ENCODE measurements at regions not wholly inside any gene's neighbourhood (a gene's known extent, or its start where the extent isn't known, plus 50 kb on each side); places are given as distances from the start of the nearest gene placed in this dataset.

GRCh38 chr7:114007386-114007785 is 88.6 kb upstream of the PPP1R3A start:
- Histone ChIP-seq H3K27me3 (replicated peaks; ENCODE audit: insufficient read depth) (no peaks in the 10 kb centered on the region), H3K36me3 (no peaks in the 10 kb centered on the region), H3K4me3 (no peak overlapping the region), H3K9me3 (no peaks in the 10 kb centered on the region), H3K4me1 (replicated peaks) (no peaks in the 10 kb centered on the region), H3K27ac (no peak overlapping the region)
- DNase-seq (ENCODE audit: low spot score), result no peak
- intact Hi-C loops (cut with DNase I), result no loop called here
- TF ChIP-seq POLR2AphosphoS5 (IDR thresholded peaks at IDR 0.05), result no peak
- 50% methylated on average over 2 of the region's 2 CpGs for WGBS

- no peak overlapping the region for H3K27ac ChIP-seq
- no peak for TF ChIP-seq CTCF (IDR thresholded peaks at IDR 0.05)
- TF ChIP-seq POLR2A (IDR thresholded peaks at IDR 0.05), result no peak
Observed at GRCh38 chr7:113998934-113999333, 80.1 kb upstream of the PPP1R3A start.

GRCh38 chr7:113996405-113996804 is 77.6 kb upstream of the PPP1R3A start:
- TF ChIP-seq POLR2A (IDR thresholded peaks at IDR 0.05) (no peak), POLR2AphosphoS5 (IDR thresholded peaks at IDR 0.05) (no peak), CTCF (IDR thresholded peaks at IDR 0.05) (no peak)
- no peaks in the 10 kb centered on the region for H3K4me1 ChIP-seq (replicated peaks)
- H3K36me3 ChIP-seq, result no peaks in the 10 kb centered on the region
- no peak for DNase-seq (ENCODE audit: low spot score)
- H3K27ac ChIP-seq, result no peak overlapping the region
- intact Hi-C loops (cut with DNase I), result no loop called here
- WGBS, result 87% methylated on average over 4 of the region's 4 CpGs
- no peaks in the 10 kb centered on the region for H3K9me3 ChIP-seq
- H3K4me3 ChIP-seq, result no peak overlapping the region
- H3K27me3 ChIP-seq (replicated peaks; ENCODE audit: insufficient read depth), result no peaks in the 10 kb centered on the region

More at GRCh38 chr7:113998934-113999333, 80.1 kb upstream of the PPP1R3A start:
- intact Hi-C loops (cut with DNase I), result no loop called here
- no peaks in the 10 kb centered on the region for H3K36me3 ChIP-seq
- H3K4me1 ChIP-seq (replicated peaks), result no peaks in the 10 kb centered on the region
- no peaks in the 10 kb centered on the region for H3K9me3 ChIP-seq
- no peak for DNase-seq (ENCODE audit: low spot score)
- H3K4me3 ChIP-seq, result no peak overlapping the region
- H3K27me3 ChIP-seq (replicated peaks; ENCODE audit: insufficient read depth), result no peaks in the 10 kb centered on the region

GRCh38 chr7:113986216-113986615 is 67.4 kb upstream of the PPP1R3A start:
- Histone ChIP-seq H3K27ac (no peak overlapping the region), H3K4me1 (replicated peaks) (no peaks in the 10 kb centered on the region), H3K9me3 (no peaks in the 10 kb centered on the region), H3K4me3 (no peak overlapping the region), H3K27me3 (replicated peaks; ENCODE audit: insufficient read depth) (no peaks in the 10 kb centered on the region), H3K36me3 (no peaks in the 10 kb centered on the region)
- TF ChIP-seq POLR2A (IDR thresholded peaks at IDR 0.05) (no peak), CTCF (IDR thresholded peaks at IDR 0.05) (no peak), POLR2AphosphoS5 (IDR thresholded peaks at IDR 0.05) (no peak)
- WGBS, result 95% methylated on average over 2 of the region's 2 CpGs
- intact Hi-C loops (cut with DNase I), result no loop called here
- no peak for DNase-seq (ENCODE audit: low spot score)

- no peaks in the 10 kb centered on the region for H3K4me1 ChIP-seq (replicated peaks)
- H3K27me3 ChIP-seq (replicated peaks; ENCODE audit: insufficient read depth), result no peaks in the 10 kb centered on the region
- whole genome bisulfite sequencing, result 93% methylated on average over 4 of the region's 4 CpGs
- H3K4me3 ChIP-seq, result no peak overlapping the region
- H3K9me3 ChIP-seq, result no peaks in the 10 kb centered on the region
- intact Hi-C loops (cut with DNase I), result no loop called here
- no peak for DNase-seq (ENCODE audit: low spot score)
- TF ChIP-seq POLR2A (IDR thresholded peaks at IDR 0.05) (no peak), CTCF (IDR thresholded peaks at IDR 0.05) (no peak), POLR2AphosphoS5 (IDR thresholded peaks at IDR 0.05) (no peak)
- no peaks in the 10 kb centered on the region for H3K36me3 ChIP-seq
- H3K27ac ChIP-seq, result no peak overlapping the region
Observed at GRCh38 chr7:113976508-113976907, 57.7 kb upstream of the PPP1R3A start.
